Keratinocyte (primary cell): ENCODE measurements at regions not wholly inside any gene's neighbourhood (a gene's known extent, or its start where the extent isn't known, plus 50 kb on each side); places are given as distances from the start of the nearest gene placed in this dataset.

Experiments used
- DNase-seq: peaks from one replicate; pipeline ENCODE4 v3.0.0-alpha.2; 2011; ENCODE audit warnings: low read depth, missing footprints, low spot score
- FAIRE-seq: peaks from 2 replicates; lab custom pipeline; 2011; peaks lifted over from hg19 to GRCh38; lab: Jason Lieb, UNC
- H2AFZ ChIP-seq: 2 replicates; pipeline ENCODE4 v1.6.0; 2012; ENCODE audit warnings: low read length, control low read depth, inconsistent platforms; ENCODE audit not compliant: control insufficient read depth
- H3K27ac ChIP-seq: 2 replicates; pipeline ENCODE4 v1.5.1; 2011; ENCODE audit warnings: low read length; ENCODE audit not compliant: control insufficient read depth, insufficient read depth
- H3K27me3 ChIP-seq: 3 replicates; pipeline ENCODE4 v1.6.0; 2011; ENCODE audit warnings: low read length; ENCODE audit not compliant: control insufficient read depth, insufficient read depth; ENCODE audit errors: extremely low read depth
- H3K36me3 ChIP-seq, 2 experiments: 2 replicates in 1 of 2; 3 replicates in 1 of 2; pipeline ENCODE4 v1.5.1; 2011; ENCODE audit warnings: low read length in 2 of 2, mild to moderate bottlenecking in 1 of 2; ENCODE audit not compliant: control insufficient read depth in 2 of 2, insufficient read depth in 2 of 2; ENCODE audit errors: extremely low read depth in 1 of 2
- H3K4me1 ChIP-seq: 3 replicates; pipeline ENCODE4 v1.5.1; 2011; ENCODE audit warnings: low read length; ENCODE audit not compliant: control insufficient read depth, insufficient read depth; ENCODE audit errors: extremely low read depth
- H3K4me2 ChIP-seq: 3 replicates; pipeline ENCODE4 v1.6.0; 2011; ENCODE audit warnings: low read depth, low read length; ENCODE audit not compliant: control insufficient read depth, insufficient read depth; ENCODE audit errors: extremely low read depth
- H3K4me3 ChIP-seq, 3 experiments: fragments of 200-600 bp in 1 of 3; sonication (generic) in 1 of 3; 2 replicates in 2 of 3; 3 replicates in 1 of 3; pipeline ENCODE4 v1.5.1; 2011 to 2016; ENCODE audit warnings: low read length in 3 of 3, mild to moderate bottlenecking in 3 of 3, control low read depth in 2 of 3, inconsistent platforms in 1 of 3, low read depth in 1 of 3, mixed read lengths in 1 of 3, mixed run types in 1 of 3, moderate library complexity in 1 of 3; ENCODE audit not compliant: control insufficient read depth in 2 of 3, insufficient read depth in 2 of 3; ENCODE audit errors: extremely low read depth in 1 of 3
- H3K79me2 ChIP-seq: 2 replicates; pipeline ENCODE4 v1.6.0; 2012; ENCODE audit warnings: low read length; ENCODE audit not compliant: control insufficient read depth, insufficient read depth
- H3K9ac ChIP-seq: 3 replicates; pipeline ENCODE4 v1.6.0; 2011; ENCODE audit warnings: low read length; ENCODE audit not compliant: control insufficient read depth, insufficient read depth; ENCODE audit errors: extremely low read depth
- H3K9me1 ChIP-seq: 3 replicates; pipeline ENCODE4 v1.6.0; 2011; ENCODE audit warnings: low read length; ENCODE audit not compliant: control insufficient read depth, insufficient read depth; ENCODE audit errors: extremely low read depth
- H3K9me3 ChIP-seq: 2 replicates; pipeline ENCODE4 v1.5.1; 2012; ENCODE audit warnings: low read depth, low read length; ENCODE audit not compliant: control insufficient read depth
- H4K20me1 ChIP-seq: 3 replicates; pipeline ENCODE4 v1.6.0; 2011; ENCODE audit warnings: low read length; ENCODE audit not compliant: control insufficient read depth, insufficient read depth; ENCODE audit errors: extremely low read depth
- EZH2 ChIP-seq: IDR thresholded peaks from one replicate; pipeline ENCODE4 v1.6.1; 2012; ENCODE audit warnings: inconsistent platforms, mild to moderate bottlenecking, low read length, moderate library complexity
- dilution Hi-C: fragments of 300-500 bp; cut with MboI; formaldehyde crosslinking; loops from one replicate; pipeline ENCODE4 v1.7.0; 2020; ENCODE audit warnings: low sequenced_read_pairs; ENCODE audit not compliant: extremely low pct_ligation_motif_present
- TF ChIP-seq, protein P1 (sequence below), 3 experiments: IDR thresholded peaks in 1 of 3; conservative IDR thresholded peaks in 1 of 3; optimal IDR thresholded peaks in 1 of 3; 2 replicates in 2 of 3; 3 replicates in 1 of 3; pipeline versions ENCODE3 to v1.5.1; 2011; ENCODE audit warnings: low read length in 3 of 3, mild to moderate bottlenecking in 3 of 3, moderate library complexity in 2 of 3, control low read depth in 1 of 3, inconsistent platforms in 1 of 3; ENCODE audit not compliant: insufficient read depth in 2 of 3; ENCODE audit errors: extremely low read depth in 1 of 3

DNA sequence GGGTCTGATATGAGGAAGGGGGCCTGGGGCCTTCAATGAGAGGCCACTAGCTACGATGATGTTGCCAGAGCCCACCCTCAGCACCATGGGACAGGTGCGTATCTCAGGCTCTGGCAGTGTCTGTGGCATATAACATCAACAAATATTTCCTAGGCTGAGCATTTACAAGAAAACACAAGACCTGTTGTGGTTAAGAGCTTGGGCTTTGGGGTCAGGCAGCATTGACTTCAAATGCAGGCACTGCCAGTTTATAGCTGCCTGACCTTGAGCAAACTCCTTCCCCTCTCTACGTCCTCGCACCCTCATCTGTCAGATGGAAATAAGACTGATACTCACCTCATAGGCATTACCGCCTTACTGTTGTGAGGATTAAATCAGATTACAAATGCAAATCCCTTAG lies 156.0 kb downstream of the KATNAL1 start:
- no peak for FAIRE-seq
- Histone ChIP-seq H3K36me3 (no peaks in the 10 kb centered on the region), H4K20me1 (no peaks in the 10 kb centered on the region), H3K4me1 (no peaks in the 10 kb centered on the region), H3K9me3 (no peaks in the 10 kb centered on the region), H3K4me2 (no peak overlapping the region), H3K27ac (no peak overlapping the region), H3K4me3 (no peak overlapping the region), H2AFZ (no peak overlapping the region), H3K9me1 (no peaks in the 10 kb centered on the region), H3K27me3 (peaks cover 4% of the 10 kb centered on the region), H3K9ac (no peak overlapping the region), H3K79me2 (no peaks in the 10 kb centered on the region)
- TF ChIP-seq EZH2 = no peak
- TF ChIP-seq, protein P1, sequence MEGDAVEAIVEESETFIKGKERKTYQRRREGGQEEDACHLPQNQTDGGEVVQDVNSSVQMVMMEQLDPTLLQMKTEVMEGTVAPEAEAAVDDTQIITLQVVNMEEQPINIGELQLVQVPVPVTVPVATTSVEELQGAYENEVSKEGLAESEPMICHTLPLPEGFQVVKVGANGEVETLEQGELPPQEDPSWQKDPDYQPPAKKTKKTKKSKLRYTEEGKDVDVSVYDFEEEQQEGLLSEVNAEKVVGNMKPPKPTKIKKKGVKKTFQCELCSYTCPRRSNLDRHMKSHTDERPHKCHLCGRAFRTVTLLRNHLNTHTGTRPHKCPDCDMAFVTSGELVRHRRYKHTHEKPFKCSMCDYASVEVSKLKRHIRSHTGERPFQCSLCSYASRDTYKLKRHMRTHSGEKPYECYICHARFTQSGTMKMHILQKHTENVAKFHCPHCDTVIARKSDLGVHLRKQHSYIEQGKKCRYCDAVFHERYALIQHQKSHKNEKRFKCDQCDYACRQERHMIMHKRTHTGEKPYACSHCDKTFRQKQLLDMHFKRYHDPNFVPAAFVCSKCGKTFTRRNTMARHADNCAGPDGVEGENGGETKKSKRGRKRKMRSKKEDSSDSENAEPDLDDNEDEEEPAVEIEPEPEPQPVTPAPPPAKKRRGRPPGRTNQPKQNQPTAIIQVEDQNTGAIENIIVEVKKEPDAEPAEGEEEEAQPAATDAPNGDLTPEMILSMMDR (optimal IDR thresholded peaks at IDR 0.05 in 1 of 3, IDR thresholded peaks at IDR 0.05 in 1 of 3, conservative IDR thresholded peaks at IDR 0.05 in 1 of 3; ENCODE audit: extremely low read depth in 1 of 3, insufficient read depth in 2 of 3, low read length in 3 of 3) = no peak
- no peak for DNase-seq
- dilution Hi-C loops = no loop called here

DNA sequence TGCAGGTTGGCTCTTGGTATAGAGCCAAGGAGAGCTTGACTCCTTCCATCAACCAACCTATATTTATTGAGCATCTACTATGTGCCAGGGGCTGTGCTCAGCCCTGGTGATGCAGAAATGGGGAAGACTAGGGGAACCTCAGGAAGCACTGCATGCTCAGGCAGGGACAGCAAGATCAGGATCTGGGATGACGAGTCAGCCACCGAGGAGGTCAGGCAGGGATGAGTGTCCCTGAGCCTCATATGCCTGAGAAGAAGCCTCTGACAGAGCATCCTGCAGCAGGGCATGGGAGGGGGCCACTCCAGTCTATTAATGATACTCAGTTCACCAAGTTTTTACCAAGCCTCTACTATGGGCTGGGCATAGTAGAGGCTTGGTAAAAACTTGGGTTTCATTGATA lies 158.1 kb downstream of the KATNAL1 start:
- Histone ChIP-seq H3K9ac (no peak overlapping the region), H3K27ac (no peak overlapping the region), H3K9me1 (no peaks in the 10 kb centered on the region), H3K79me2 (no peaks in the 10 kb centered on the region), H3K9me3 (no peaks in the 10 kb centered on the region), H3K27me3 (peaks cover 4% of the 10 kb centered on the region), H3K36me3 (no peaks in the 10 kb centered on the region), H3K4me3 (no peak overlapping the region), H3K4me2 (no peak overlapping the region), H4K20me1 (no peaks in the 10 kb centered on the region), H3K4me1 (no peaks in the 10 kb centered on the region), H2AFZ (no peak overlapping the region)
- TF ChIP-seq EZH2 = no peak
- TF ChIP-seq, protein P1 (optimal IDR thresholded peaks at IDR 0.05 in 1 of 3, IDR thresholded peaks at IDR 0.05 in 1 of 3, conservative IDR thresholded peaks at IDR 0.05 in 1 of 3; ENCODE audit: extremely low read depth in 1 of 3, insufficient read depth in 2 of 3, low read length in 3 of 3) = no peak
- dilution Hi-C loops = no loop called here
- FAIRE-seq (no peak), DNase-seq (no peak)
